ENCODE measurements at regions not wholly inside any gene's neighbourhood (a gene's known extent, or its start where the extent isn't known, plus 50 kb on each side); places are given as distances from the start of the nearest gene placed in this dataset.

DNA sequence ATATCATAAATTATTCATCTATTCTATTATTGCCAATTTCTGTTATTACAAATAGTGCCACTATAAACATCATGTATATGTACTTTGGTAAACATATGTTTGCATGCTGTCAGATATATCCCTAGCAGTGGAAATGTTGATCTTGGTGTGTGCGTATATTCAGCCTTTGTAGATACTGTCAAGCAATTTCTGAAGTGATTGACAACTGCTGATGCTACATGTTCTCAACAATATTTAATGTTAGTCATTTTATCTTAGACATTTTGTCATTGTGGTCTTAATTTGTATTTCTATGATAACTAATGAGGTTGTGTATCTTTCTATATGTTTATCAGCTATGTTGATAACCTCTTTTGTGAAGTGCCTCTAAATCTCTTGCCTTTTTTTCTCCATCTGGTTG is 186.5 kb upstream of the NRG3 start:
- H3K9me3 Mint-ChIP-seq (ENCODE audit: unreplicated experiment): peaks cover 19% of the 10 kb centered on the region
- H3K4me1 Mint-ChIP-seq (ENCODE audit: unreplicated experiment): no peaks in the 10 kb centered on the region
- no peaks in the 10 kb centered on the region for H3K36me3 Mint-ChIP-seq (ENCODE audit: unreplicated experiment)
- H3K27me3 Mint-ChIP-seq (ENCODE audit: unreplicated experiment): no peaks in the 10 kb centered on the region
- no peak overlapping the region for H3K4me3 Mint-ChIP-seq (ENCODE audit: unreplicated experiment)
- TF ChIP-seq, protein P1, sequence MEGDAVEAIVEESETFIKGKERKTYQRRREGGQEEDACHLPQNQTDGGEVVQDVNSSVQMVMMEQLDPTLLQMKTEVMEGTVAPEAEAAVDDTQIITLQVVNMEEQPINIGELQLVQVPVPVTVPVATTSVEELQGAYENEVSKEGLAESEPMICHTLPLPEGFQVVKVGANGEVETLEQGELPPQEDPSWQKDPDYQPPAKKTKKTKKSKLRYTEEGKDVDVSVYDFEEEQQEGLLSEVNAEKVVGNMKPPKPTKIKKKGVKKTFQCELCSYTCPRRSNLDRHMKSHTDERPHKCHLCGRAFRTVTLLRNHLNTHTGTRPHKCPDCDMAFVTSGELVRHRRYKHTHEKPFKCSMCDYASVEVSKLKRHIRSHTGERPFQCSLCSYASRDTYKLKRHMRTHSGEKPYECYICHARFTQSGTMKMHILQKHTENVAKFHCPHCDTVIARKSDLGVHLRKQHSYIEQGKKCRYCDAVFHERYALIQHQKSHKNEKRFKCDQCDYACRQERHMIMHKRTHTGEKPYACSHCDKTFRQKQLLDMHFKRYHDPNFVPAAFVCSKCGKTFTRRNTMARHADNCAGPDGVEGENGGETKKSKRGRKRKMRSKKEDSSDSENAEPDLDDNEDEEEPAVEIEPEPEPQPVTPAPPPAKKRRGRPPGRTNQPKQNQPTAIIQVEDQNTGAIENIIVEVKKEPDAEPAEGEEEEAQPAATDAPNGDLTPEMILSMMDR (IDR thresholded peaks at IDR 0.05): no peak
- no peak overlapping the region for H3K27ac Mint-ChIP-seq (ENCODE audit: unreplicated experiment)
- DNase-seq (ENCODE audit: extremely low spot score, unreplicated experiment): no peak

DNA sequence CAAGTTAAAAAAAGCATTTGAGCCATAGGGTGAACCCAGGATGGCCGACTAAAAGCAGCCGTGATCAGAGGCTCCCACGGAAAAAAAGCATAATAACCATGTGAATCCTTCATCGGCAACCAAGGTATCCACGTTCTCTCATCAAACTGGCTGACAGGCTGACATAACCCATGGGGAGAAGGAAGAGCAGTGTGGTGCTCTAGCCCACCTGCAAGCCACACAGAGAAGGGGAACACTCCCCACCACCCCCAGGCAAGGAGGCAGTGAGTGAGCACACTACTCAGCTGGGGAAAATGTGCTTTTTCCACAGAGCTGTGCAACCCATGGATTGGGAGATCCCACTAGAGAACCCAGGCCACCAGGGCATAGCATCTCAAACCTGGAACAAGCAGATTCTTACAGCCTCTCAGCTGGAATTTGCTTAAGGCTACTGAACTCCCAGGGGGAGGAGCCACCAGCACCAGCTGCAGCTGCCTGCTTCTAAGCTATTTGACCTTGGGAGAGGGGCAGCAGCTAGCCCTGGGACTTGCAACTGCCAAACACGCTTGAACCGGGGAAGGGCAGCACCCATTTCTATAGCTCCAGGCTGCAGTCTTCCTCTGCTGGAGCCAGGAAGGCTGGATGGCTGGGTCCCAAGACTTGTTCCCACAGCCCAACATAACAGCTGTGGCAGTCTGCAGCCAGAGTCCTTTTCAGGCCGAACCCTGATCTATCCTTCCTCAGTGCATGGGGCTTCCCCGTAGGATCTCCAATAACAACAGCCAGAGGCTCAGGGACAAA is 178.2 kb upstream of the NRG3 start:
- H3K27ac Mint-ChIP-seq (ENCODE audit: unreplicated experiment): no peak overlapping the region
- no peaks in the 10 kb centered on the region for H3K36me3 Mint-ChIP-seq (ENCODE audit: unreplicated experiment)
- H3K27me3 Mint-ChIP-seq (ENCODE audit: unreplicated experiment): no peaks in the 10 kb centered on the region
- no peak overlapping the region for H3K4me3 Mint-ChIP-seq (ENCODE audit: unreplicated experiment)
- TF ChIP-seq, protein P1 (IDR thresholded peaks at IDR 0.05): no peak
- peaks cover 45% of the 10 kb centered on the region for H3K9me3 Mint-ChIP-seq (ENCODE audit: unreplicated experiment)
- H3K4me1 Mint-ChIP-seq (ENCODE audit: unreplicated experiment): no peaks in the 10 kb centered on the region
- no peak for DNase-seq (ENCODE audit: extremely low spot score, unreplicated experiment)

DNA sequence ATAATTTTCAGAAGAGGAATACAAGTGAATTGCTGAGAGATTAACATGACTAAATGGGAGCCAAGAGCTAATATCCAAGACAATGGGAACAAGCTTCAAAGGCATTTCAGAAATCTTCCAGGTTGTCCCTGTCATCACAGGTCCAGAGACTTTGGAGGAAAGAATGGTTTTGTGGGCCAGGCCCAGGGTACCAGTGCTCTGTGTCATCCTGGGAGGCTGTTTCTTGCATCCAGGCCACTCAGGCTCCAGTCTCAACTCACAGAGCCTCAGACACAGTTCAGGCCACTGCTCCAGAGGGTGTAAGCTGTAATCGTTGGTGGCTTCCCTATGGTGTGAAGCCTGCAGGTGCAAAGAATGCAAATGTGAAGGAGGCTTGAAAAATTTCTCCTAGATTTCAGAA is 170.4 kb upstream of the NRG3 start:
- no peak overlapping the region for H3K4me3 Mint-ChIP-seq (ENCODE audit: unreplicated experiment)

DNA sequence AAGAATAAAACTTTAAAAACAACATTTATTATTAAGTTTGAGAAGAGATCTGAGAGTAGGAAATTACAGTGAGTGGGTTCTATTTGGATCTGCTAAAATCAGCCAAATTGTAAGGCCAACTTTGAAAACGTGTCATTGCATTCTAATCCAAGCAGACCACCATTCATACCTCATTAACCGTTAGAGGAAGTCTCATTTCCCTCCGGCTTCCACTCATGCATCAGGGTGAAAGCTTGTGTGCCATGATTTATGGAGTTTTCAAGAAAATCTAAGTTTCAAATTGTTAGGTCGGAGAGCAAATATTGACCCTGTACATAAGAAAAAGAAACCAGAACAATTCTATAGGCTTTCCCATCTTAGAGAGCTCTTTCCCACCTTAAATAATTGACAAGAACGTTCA is 166.6 kb upstream of the NRG3 start:
- Mint-ChIP-seq H3K4me1 (ENCODE audit: unreplicated experiment) (no peaks in the 10 kb centered on the region), H3K36me3 (ENCODE audit: unreplicated experiment) (no peaks in the 10 kb centered on the region), H3K4me3 (ENCODE audit: unreplicated experiment) (no peak overlapping the region), H3K27me3 (ENCODE audit: unreplicated experiment) (no peaks in the 10 kb centered on the region), H3K27ac (ENCODE audit: unreplicated experiment) (no peak overlapping the region), H3K9me3 (ENCODE audit: unreplicated experiment) (peaks cover 15% of the 10 kb centered on the region)
- TF ChIP-seq, protein P1 (IDR thresholded peaks at IDR 0.05): no peak
- DNase-seq (ENCODE audit: extremely low spot score, unreplicated experiment): no peak

More for the DNA sequence above, 170.4 kb upstream of the NRG3 start:
- Mint-ChIP-seq H3K27me3 (ENCODE audit: unreplicated experiment) (no peaks in the 10 kb centered on the region), H3K27ac (ENCODE audit: unreplicated experiment) (no peak overlapping the region), H3K9me3 (ENCODE audit: unreplicated experiment) (peaks cover 29% of the 10 kb centered on the region), H3K36me3 (ENCODE audit: unreplicated experiment) (no peaks in the 10 kb centered on the region), H3K4me1 (ENCODE audit: unreplicated experiment) (no peaks in the 10 kb centered on the region)
- TF ChIP-seq, protein P1 (IDR thresholded peaks at IDR 0.05): no peak
- no peak for DNase-seq (ENCODE audit: extremely low spot score, unreplicated experiment)

DNA sequence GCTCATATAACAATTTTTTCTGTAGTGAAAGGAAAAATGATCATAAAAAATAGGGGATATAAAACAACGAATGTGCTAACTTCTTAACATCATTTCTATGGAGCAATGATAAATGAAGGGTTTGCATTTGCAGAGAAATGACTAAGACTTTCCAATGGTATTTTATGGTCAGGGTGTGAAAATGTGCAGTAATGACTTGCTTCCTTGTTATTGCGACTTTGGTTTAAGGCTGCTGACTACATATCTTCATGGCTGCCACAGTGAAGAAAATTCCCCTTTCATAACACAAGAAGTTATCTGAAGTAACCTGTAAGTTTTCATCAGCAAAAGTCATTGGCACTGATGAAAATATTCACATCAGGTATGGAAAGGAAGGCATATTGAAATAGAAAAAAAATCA is 166.1 kb upstream of the NRG3 start:
- Mint-ChIP-seq H3K27ac (ENCODE audit: unreplicated experiment) (no peak overlapping the region), H3K9me3 (ENCODE audit: unreplicated experiment) (peaks cover 10% of the 10 kb centered on the region), H3K36me3 (ENCODE audit: unreplicated experiment) (no peaks in the 10 kb centered on the region), H3K4me3 (ENCODE audit: unreplicated experiment) (no peak overlapping the region), H3K4me1 (ENCODE audit: unreplicated experiment) (no peaks in the 10 kb centered on the region), H3K27me3 (ENCODE audit: unreplicated experiment) (no peaks in the 10 kb centered on the region)
- no peak for DNase-seq (ENCODE audit: extremely low spot score, unreplicated experiment)
- TF ChIP-seq, protein P1 (IDR thresholded peaks at IDR 0.05): no peak

All from osteocyte (in vitro differentiated cells).